Osteocyte (in vitro differentiated cells): ENCODE measurements at regions not wholly inside any gene's neighbourhood (a gene's known extent, or its start where the extent isn't known, plus 50 kb on each side); places are given as distances from the start of the nearest gene placed in this dataset.
"Not testable (repeated sequence)": the region's sequence is repeated elsewhere in the genome, so short reads cannot be mapped to it uniquely, and the experiment has no call there.

Source experiments
- DNase-seq: peaks from one replicate; pipeline ENCODE4 v3.0.0; 2021; ENCODE audit warnings: mixed read lengths; ENCODE audit not compliant: unreplicated experiment; ENCODE audit errors: extremely low spot score
- H3K27ac Mint-ChIP-seq: one replicate; pipeline ENCODE4 v1.8.0; 2021; ENCODE audit warnings: mild to moderate bottlenecking, mixed read lengths; ENCODE audit not compliant: unreplicated experiment
- H3K27me3 Mint-ChIP-seq: one replicate; pipeline ENCODE4 v1.8.0; 2021; ENCODE audit warnings: mixed read lengths; ENCODE audit not compliant: unreplicated experiment
- H3K36me3 Mint-ChIP-seq: one replicate; pipeline ENCODE4 v1.8.0; 2021; ENCODE audit warnings: mixed read lengths; ENCODE audit not compliant: unreplicated experiment
- H3K4me1 Mint-ChIP-seq: one replicate; pipeline ENCODE4 v1.8.0; 2021; ENCODE audit warnings: mixed read lengths; ENCODE audit not compliant: unreplicated experiment
- H3K4me3 Mint-ChIP-seq: one replicate; pipeline ENCODE4 v1.8.0; 2021; ENCODE audit warnings: mild to moderate bottlenecking, moderate library complexity, mixed read lengths; ENCODE audit not compliant: unreplicated experiment
- H3K9me3 Mint-ChIP-seq: one replicate; pipeline ENCODE4 v1.8.0; 2021; ENCODE audit warnings: mixed read lengths; ENCODE audit not compliant: unreplicated experiment
- TF ChIP-seq, protein P1 (sequence below): fragments of 200-600 bp; sonication (generic); IDR thresholded peaks from 2 replicates; pipeline ENCODE4 v1.5.0; 2021; ENCODE audit warnings: antibody characterized with exemption, mild to moderate bottlenecking, moderate library complexity

DNA sequence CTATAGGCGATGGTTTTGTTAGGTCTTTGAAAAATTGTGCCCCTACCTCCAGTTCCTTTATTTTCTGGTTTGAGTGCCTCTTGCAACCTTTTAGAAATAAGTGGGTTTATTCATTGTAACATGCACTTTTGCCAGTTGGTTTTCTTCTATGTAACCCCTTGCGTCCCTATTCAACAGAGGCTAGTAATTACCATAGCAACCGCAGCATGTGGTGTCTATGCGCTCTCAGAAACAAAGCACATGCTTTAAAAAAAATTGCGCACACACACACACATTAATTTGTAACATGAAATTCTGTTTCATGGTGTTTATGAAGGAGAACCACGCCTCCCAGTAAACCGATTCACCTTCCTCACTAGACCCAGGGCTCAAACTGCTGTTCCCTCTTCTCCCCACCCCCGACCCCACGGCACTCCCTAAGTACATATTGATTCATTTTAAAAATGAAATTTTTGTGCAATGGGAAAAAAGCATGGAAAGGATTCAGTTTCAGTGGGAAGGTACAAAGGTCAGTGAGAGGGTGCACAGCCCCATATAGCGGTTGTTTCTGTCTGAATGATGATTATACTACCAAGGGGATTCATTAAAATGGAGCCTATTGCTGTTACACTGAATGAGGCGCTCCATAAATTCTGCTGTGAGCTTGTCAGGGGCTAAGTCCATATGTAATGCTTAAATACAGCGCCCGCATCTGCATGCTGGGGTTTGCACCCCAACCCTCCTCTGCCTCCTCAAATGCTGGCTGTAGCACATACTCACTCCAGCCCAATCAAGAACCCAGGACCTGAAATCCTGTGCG, 206.9 kb downstream of the ICOS start:
- Mint-ChIP-seq H3K4me1 (peaks cover 10% of the 10 kb centered on the region), H3K36me3 (no peaks in the 10 kb centered on the region)

DNA sequence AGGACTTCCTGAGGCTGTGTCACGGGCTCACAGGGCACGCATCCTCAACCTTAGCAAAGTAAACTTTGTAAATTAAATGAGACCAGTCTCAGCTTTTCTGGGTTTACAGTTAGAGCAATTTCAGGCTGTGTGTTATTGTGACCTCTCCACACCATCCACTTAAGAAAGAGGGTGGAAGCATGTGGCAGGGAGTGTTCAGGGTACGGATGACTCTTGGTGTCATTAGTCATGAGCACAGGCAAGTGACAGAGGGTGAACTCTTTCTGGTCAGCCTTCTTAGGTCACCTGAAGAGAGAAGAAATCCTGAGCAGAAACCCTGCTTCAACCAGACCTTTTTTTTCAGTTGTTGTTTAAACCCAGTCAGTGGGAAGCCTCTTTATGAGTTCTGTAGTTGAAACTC, 207.9 kb downstream of the ICOS start:
- no peak overlapping the region for H3K27ac Mint-ChIP-seq
- H3K27me3 Mint-ChIP-seq = peaks cover 44% of the 10 kb centered on the region
- no peak for DNase-seq
- no peaks in the 10 kb centered on the region for H3K36me3 Mint-ChIP-seq
- TF ChIP-seq, protein P1, sequence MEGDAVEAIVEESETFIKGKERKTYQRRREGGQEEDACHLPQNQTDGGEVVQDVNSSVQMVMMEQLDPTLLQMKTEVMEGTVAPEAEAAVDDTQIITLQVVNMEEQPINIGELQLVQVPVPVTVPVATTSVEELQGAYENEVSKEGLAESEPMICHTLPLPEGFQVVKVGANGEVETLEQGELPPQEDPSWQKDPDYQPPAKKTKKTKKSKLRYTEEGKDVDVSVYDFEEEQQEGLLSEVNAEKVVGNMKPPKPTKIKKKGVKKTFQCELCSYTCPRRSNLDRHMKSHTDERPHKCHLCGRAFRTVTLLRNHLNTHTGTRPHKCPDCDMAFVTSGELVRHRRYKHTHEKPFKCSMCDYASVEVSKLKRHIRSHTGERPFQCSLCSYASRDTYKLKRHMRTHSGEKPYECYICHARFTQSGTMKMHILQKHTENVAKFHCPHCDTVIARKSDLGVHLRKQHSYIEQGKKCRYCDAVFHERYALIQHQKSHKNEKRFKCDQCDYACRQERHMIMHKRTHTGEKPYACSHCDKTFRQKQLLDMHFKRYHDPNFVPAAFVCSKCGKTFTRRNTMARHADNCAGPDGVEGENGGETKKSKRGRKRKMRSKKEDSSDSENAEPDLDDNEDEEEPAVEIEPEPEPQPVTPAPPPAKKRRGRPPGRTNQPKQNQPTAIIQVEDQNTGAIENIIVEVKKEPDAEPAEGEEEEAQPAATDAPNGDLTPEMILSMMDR = no peak
- no peak overlapping the region for H3K4me3 Mint-ChIP-seq
- no peaks in the 10 kb centered on the region for H3K9me3 Mint-ChIP-seq
- peaks cover 10% of the 10 kb centered on the region for H3K4me1 Mint-ChIP-seq

More for the DNA sequence above, 206.9 kb downstream of the ICOS start:
- no peak overlapping the region for H3K27ac Mint-ChIP-seq
- no peak overlapping the region for H3K4me3 Mint-ChIP-seq
- no peak for DNase-seq
- TF ChIP-seq, protein P1 = no peak
- H3K27me3 Mint-ChIP-seq = peaks cover 36% of the 10 kb centered on the region
- no peaks in the 10 kb centered on the region for H3K9me3 Mint-ChIP-seq

DNA sequence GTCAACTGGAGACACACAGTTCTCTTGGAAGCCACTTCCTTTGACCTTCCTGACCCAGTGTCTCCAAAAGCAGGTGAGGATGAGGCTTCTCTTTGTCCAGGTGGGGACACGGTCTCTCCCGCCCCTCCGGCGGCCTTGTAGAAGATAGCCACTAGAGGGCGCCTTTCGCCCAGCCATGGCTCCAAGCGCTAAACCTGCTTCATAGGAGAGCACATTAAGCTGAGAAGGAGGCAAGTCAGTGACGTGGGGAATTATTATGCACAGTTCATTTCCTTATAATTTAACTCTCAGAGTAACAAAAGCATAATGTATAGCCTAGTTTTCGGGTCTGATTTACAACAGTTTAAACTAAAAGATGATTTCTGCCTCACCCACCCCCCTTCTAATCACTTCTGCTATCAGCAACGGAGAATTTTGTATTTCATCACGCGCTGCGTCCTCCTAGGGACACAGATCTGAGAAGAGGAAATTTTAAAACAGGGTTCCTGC, 208.7 kb downstream of the ICOS start:
- TF ChIP-seq, protein P1 = peak; percentile 98
- peaks cover 43% of the 10 kb centered on the region for H3K27me3 Mint-ChIP-seq
- H3K36me3 Mint-ChIP-seq = no peaks in the 10 kb centered on the region
- peaks cover 10% of the 10 kb centered on the region for H3K4me1 Mint-ChIP-seq
- peak overlapping the region; percentile 48 for H3K27ac Mint-ChIP-seq
- no peaks in the 10 kb centered on the region for H3K9me3 Mint-ChIP-seq
- H3K4me3 Mint-ChIP-seq = peak overlapping the region; percentile 69
- DNase-seq = peak; percentile 91

DNA sequence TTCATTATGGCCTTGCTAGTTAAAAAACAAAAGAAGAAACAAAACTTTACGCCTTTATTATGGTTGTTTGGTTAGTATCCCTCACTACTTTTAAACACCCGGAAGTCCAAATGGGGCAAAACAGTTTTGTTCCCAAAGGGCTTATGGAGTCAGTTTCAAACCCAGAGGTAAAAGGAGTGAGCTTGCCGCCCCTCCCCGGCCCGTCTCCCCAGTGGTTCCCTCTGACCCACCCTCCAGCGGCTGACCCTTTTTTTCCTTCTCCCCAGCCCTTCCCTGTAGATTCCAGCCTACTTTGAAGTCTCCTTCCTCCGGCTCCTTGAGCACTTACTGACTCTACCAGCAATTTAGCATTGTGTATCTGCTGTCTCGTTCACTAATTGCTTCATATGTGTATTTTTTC, 209.2 kb downstream of the ICOS start:
- TF ChIP-seq, protein P1 = no peak
- no peaks in the 10 kb centered on the region for H3K36me3 Mint-ChIP-seq
- H3K4me1 Mint-ChIP-seq = peaks cover 10% of the 10 kb centered on the region
- H3K9me3 Mint-ChIP-seq = no peaks in the 10 kb centered on the region
- no peak for DNase-seq
- H3K27ac Mint-ChIP-seq = peak overlapping the region; percentile 48
- H3K4me3 Mint-ChIP-seq = peak overlapping the region; percentile 69
- H3K27me3 Mint-ChIP-seq = peaks cover 43% of the 10 kb centered on the region

DNA sequence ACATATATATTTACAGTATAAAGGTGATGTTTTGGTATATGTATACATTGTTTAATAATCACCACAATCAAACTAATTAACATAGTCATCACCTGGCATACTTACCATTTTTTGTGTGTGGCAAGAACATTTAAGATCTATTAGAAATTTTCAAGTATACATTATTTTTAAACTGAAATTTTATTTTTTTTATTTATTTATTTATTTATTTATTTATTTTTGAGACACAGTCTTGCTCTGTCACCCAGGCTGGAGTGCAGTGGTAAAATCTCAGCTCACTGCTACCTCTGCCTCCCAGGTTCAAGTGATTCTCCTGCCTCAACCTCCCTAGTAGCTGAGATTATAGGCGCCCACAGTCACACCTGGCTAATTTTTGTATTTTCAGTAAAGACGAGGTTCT, 210.5 kb downstream of the ICOS start:
- H3K9me3 Mint-ChIP-seq, DNase-seq, H3K4me1 Mint-ChIP-seq, H3K36me3 Mint-ChIP-seq, H3K4me3 Mint-ChIP-seq, H3K27ac Mint-ChIP-seq: not testable (repeated sequence)
- H3K27me3 Mint-ChIP-seq = peaks cover 41% of the 10 kb centered on the region
